EH (cell line): ENCODE measurements at regions not wholly inside any gene's neighbourhood (a gene's known extent, or its start where the extent isn't known, plus 50 kb on each side); places are given as distances from the start of the nearest gene placed in this dataset.

Experiments used
- DNase-seq: peaks from one replicate; pipeline ENCODE4 v3.0.0-alpha.2; 2015; ENCODE audit warnings: low read depth

DNA sequence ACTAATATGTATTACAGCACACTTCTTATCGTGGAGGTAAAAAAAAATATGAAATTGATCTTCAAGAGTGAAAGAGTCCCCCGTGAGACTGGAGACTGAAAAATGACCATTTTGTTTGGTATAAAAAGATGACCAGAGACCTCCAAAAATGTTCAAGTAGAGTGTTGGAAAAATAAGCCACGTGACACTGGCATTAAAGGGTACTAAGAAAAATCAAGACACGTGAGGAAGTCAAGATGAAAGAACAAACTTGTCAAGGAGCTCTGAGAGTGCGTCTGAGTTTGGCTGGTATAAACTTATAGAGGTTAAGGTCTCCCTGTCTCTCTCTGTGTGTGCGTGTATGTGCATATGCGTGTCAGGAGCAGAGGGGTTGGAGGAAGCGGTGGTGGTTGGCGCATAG, 362.7 kb upstream of the COBL start:
- DNase-seq: no peak

DNA sequence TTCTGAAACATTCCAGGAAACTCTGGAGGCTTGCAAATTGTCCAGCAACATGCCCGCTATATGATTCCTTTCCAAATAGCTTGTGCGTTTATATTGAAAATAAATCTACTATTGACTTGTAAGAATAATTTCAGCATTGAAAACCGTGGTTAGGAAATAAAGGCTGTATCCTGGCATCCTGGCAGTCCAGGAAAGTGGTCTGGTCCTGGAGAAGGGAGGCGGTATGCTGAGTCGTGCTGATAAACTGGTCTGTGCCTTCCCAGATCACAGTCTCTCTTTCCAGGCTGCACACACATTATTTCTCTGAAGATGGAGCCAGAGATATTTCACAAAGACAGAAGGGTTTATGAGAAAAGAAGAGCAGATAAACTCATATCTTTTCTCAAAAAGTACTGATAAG, 350.1 kb upstream of the COBL start:
- no peak for DNase-seq

DNA sequence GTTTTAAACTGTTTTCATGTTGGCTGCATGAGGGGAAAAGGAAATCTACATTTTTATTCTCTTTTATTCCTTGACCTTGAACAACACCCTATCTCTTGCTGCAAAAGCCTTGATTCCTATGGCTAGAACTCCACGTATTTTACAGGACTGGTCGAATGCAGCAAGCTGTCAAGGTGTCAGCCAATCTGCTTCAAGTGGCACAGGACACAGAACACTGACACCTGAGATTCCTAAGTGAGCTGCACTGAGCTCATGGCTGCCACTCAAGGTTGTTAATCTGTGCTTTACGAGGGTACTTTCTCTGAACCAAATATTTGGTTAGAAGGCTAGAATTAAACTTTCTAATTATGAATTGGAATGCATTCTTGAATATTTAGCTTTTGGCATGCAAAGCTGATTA, 349.7 kb upstream of the COBL start:
- DNase-seq: no peak

DNA sequence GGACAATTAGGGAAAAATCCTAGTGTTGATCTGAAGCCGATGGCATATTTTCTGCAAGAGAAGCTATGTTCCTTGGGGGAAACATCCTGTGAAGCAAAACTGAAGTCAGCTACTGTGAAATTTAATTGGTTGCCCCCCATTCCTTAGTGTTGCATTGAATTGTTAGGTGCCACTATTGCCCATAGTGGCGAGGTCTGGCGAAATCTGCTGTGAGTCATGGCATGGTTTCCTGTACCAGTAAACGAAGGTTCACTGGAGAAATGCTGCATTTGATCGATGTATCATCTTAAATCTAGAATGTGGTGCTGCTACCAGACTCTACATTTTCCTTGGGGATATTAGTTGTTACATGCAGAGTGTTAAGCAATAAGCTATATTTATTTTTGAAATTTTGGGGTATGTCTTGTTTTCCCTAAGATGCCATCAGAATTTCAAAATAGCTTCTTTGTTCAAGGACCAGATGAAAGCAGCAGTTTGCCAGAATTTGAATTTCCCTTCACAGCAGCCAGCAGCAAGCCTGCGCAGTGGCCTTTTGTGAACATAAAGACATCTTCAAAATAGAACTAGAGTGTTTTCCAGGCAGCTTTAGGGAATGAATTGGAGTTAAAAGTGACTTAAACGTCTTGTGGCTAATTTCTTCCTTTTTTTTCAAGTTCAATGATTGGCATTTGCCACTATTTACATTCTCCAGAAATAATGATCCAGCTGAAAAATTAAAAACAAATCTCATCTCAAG, 348.6 kb upstream of the COBL start:
- DNase-seq: no peak

DNA sequence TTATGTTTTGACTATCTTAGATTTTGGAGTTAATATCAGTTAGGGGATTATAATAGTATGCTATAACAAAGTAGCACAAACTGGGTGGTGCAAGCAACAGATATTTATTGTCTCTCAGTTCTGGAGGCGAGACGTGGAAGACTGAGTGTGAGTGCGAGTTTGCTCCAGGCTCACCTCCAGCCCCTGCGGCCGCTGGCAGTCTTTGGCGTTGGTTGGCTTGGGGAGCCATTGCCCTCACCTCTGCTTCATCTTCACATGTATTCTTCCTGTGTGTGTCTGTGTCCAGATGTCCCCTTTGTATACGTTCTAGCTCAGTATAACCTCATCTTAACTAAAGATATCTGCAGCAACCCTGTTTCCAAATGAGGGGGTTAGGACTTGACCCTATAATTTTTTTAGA, 343.9 kb upstream of the COBL start:
- no peak for DNase-seq

GRCh38 chr7:51658684-51659083, 342.1 kb upstream of the COBL start:
- no peak for DNase-seq

DNA sequence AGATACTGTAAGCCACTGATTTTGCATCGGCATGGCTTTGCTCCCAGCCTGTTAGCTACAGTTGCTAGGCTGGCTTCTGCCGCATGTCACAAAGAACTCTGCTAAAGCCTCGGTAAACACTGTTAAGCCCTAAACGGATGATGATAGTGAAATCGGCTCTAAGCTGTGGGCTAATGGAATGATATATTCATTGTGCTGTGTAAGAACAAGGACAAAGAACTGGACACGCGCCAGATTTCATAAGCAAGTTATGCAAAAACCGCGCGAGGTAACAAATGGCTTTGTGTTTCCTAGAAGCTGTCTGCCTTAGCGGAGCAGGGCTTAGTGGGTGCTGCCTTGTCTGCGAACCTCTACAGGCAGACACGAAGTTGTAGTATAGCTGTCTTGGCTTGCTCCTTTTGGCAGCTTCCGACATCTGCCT, 331.3 kb upstream of the COBL start:
- DNase-seq: no peak

DNA sequence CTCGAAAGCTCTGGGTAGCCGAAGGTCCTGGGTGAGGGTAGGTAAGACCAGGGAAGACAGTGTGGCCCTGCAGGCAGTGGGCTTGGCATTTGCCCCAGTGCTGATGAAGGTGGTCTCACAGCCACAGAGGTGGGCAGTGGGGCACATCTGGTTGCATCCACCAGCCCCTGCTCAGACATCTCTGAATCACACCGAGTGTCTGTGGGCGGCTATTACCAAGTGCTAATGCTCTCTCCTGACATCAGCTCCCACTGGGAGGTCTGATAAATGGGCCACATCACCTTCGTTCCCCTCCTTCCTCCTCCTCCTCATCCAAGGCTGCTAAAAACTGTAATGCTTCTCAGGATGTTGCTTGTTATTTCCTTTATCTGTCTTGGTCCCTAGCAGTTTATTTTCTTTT, 330.9 kb upstream of the COBL start:
- no peak for DNase-seq

- DNase-seq: no peak
Measured at GRCh38 chr7:51645702-51646298, 329.2 kb upstream of the COBL start.

DNA sequence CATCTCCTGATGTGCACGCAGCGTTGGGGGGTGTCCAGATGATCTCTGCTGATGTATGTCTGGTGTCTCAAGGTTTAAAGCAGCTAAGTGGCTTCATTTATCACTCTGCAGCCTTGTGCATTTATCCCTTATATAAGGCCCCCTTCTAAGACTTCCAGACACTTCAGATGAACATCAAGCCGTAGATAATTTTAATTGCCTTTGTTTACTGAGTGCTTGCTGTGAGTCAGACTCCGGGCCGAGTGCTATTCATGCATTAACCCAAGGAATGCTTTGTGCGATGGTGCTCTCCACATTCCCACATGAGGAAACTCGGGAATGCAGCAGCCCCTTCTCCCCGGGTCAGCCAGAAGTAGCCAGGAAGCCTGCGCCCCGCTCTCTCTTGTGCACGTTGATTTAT, 328.6 kb upstream of the COBL start:
- no peak for DNase-seq

GRCh38 chr7:51644216-51644615, 327.6 kb upstream of the COBL start:
- DNase-seq: no peak

DNA sequence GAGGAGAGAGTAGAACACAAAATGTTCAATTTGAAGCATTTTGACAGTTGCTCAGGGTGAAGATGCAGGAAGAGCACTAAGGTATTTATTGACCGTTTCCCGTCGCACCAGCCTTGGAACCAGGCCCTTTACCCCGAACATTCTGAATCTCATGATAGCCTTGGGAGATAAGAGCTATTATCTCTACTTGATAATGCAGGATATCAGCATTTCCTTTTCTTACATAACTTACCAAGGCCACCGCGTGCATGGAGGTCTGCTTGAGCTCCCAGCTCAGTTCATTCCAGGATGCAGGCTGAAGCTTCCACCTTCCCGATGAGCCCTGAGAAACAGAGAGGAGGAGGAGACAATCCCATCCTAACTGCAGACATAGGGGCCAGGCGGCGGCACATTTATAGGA, 324.2 kb upstream of the COBL start:
- no peak for DNase-seq

DNA sequence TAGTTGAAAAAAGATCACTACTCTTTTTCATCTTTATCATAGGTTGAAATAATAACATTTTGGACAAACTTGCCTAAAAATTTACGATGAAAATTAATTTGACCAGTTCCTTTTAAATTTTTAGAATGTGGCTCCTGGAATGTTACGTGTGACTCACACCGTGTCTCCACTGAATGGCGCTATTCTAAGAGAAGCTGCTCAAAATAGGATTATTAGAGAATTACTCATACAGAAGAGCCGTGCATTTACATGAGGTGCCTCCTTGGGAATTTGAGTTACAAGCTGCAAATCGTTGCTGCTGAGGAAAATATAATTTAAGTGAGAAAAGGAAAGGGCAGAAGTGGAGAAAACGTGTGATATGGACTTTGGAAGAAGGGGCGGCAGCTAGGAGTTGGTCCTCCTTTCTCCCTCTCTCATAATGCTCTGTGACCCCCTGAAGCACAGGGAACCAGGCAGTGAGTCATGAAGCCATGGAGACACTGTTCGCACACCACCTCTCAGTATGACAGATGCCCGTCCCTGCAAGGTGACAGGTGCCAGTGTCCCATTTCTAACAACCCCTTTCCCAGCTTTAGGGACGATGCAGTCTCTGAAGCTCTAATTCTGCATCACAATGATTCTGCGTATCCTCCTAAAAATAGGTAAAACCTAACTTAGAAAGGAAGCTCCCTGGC, 323.2 kb upstream of the COBL start:
- no peak for DNase-seq

GRCh38 chr7:51636503-51636902, 319.9 kb upstream of the COBL start:
- DNase-seq: no peak

DNA sequence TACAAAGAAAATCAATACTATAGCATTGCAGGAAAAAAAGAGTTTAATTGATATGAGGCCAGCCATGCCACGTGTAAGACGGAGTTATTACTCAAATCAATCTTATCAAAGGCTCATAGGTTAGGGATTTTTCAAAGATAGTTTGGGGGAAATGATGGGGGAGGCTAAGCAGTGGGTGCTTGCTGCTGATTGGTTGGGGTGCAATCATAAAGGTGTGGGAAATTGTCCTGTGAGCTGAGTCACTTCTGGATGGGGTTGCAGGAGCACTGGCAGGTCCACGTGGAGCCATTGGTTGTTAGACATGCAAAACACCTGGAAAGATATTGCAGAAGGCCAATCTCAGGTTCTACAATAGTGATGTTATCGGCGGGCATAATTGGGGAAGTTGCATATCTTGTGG, 319.2 kb upstream of the COBL start:
- no peak for DNase-seq

DNA sequence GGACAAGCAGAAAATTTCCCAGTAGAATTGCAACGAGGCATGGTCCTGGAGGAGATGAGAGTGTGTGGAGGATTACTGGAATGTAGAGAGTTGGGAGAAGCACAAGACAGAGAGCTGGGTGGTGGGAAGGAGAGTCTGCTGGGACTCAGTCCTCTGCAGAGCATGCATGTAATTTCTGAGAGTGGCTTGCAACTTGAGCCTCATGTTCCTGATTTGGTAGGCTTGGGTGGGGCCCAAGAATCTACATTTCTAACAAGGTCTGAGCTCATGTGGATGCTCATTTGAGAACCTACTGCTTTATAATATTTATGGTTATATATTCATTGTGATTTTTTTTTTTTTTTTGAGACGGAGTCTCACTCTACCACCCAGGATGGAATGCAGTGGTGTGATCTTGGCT, 317.9 kb upstream of the COBL start:
- DNase-seq: no peak

GRCh38 chr7:51634025-51634424, 317.4 kb upstream of the COBL start:
- DNase-seq: no peak

- DNase-seq: no peak
Measured at GRCh38 chr7:51633596-51633995, 317.0 kb upstream of the COBL start.

GRCh38 chr7:51633006-51633405, 316.4 kb upstream of the COBL start:
- DNase-seq: no peak

GRCh38 chr7:51630933-51631332, 314.3 kb upstream of the COBL start:
- no peak for DNase-seq

GRCh38 chr7:51629206-51629605, 312.6 kb upstream of the COBL start:
- no peak for DNase-seq

DNA sequence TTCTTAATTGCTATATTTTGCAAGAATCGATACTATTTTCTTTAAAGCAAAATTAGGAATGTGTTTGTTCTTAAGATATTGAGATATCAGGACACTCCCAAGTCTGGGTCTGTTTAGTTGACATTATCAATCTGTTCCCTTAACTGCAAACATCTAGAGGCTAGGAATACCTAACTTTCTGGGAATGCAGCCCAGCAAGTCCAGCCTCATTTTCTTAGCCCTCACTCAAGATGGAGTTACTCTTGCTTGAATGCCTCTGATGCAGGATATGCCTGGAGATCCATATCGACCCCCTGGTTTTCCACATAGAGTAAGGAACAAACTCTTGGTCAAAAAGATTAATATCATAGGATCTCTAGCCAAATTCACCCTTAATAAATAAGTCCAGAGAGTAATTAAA, 305.3 kb upstream of the COBL start:
- DNase-seq: no peak

GRCh38 chr7:51620706-51621105, 304.1 kb upstream of the COBL start:
- no peak for DNase-seq

DNA sequence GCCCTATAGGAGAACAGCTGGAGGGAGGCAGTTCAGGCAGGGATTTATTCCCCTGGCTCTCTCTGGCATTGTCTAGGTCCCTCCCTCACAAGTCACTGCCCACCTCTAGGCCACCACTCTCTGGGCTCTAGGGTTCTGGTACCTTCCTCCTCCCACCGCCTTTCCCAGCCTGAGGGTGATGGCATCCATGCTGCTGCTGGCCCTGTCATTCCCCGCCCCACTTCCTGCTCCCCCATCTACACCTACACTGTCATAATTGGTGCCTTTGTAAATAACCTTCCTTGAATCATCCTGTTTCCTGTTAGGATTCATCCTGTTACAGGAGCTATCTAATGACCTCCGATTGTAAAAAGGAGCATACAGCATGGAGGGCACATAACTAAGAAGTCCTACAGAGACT, 303.3 kb upstream of the COBL start:
- DNase-seq: no peak
